Peyer's patch (tissue), 4 donors: ENCODE measurements at regions not wholly inside any gene's neighbourhood (a gene's known extent, or its start where the extent isn't known, plus 50 kb on each side); places are given as distances from the start of the nearest gene placed in this dataset.

Experiments
- POLR2A ChIP-seq, 2 donors: fragments of 450-650 bp; IDR thresholded peaks; one replicate each; pipeline ENCODE4 v1.5.1; 2017; ENCODE audit warnings: antibody characterized with exemption in 2 of 2, mild to moderate bottlenecking in 2 of 2, moderate library complexity in 2 of 2
- TF ChIP-seq, protein P1 (sequence below), 6 experiments: fragments of 450-650 bp in 4 of 6; fragments of 200-600 bp in 2 of 6; sonication (generic) in 1 of 6; IDR thresholded peaks; one replicate each; pipeline ENCODE4 v1.5.1; 2017 to 2019; ENCODE audit warnings: antibody characterized with exemption in 6 of 6, mild to moderate bottlenecking in 3 of 6, moderate library complexity in 1 of 6

DNA sequence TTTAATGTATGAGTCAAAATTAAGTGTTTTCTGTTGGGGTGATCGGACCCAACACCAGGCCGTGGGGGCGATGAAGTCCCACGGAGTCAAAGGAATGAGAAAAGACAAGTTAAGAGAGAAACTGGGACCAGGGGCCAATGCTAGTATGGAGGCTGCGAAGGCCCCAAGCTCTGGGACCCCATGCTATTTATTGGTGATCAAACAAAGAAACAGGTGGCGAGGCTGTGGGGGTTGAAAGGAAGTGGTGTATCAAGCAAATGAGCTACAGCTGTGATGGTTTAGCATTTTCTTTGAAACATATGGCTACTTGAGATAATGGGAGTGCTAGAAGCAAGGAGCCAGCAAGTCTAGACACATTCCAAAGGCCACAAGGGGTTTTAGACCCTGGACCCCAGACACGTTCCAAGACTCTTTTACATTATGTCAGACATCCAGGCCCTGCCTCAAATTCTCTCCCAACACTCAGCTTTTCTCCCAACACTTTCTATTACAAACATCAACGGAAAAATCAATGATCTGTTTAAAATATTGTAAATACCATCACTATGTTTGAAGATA, 56.0 kb upstream of the SNRPN start:
- TF ChIP-seq, protein P1, sequence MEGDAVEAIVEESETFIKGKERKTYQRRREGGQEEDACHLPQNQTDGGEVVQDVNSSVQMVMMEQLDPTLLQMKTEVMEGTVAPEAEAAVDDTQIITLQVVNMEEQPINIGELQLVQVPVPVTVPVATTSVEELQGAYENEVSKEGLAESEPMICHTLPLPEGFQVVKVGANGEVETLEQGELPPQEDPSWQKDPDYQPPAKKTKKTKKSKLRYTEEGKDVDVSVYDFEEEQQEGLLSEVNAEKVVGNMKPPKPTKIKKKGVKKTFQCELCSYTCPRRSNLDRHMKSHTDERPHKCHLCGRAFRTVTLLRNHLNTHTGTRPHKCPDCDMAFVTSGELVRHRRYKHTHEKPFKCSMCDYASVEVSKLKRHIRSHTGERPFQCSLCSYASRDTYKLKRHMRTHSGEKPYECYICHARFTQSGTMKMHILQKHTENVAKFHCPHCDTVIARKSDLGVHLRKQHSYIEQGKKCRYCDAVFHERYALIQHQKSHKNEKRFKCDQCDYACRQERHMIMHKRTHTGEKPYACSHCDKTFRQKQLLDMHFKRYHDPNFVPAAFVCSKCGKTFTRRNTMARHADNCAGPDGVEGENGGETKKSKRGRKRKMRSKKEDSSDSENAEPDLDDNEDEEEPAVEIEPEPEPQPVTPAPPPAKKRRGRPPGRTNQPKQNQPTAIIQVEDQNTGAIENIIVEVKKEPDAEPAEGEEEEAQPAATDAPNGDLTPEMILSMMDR (IDR thresholded peaks at IDR 0.05) = no peak
- TF ChIP-seq POLR2A (IDR thresholded peaks at IDR 0.05) = no peak
